NCI-H2196 treated with DMSO at 0.1 percent for 48 hours (cell line): ENCODE measurements at regions not wholly inside any gene's neighbourhood (a gene's known extent, or its start where the extent isn't known, plus 50 kb on each side); places are given as distances from the start of the nearest gene placed in this dataset.
"Not testable (repeated sequence)": the region's sequence is repeated elsewhere in the genome, so short reads cannot be mapped to it uniquely, and the experiment has no call there.

Experiments used
- DNase-seq: peaks from one replicate; lab custom pipeline; 2025; ENCODE audit not compliant: unreplicated experiment; lab: John Stamatoyannopoulos, UW

DNA sequence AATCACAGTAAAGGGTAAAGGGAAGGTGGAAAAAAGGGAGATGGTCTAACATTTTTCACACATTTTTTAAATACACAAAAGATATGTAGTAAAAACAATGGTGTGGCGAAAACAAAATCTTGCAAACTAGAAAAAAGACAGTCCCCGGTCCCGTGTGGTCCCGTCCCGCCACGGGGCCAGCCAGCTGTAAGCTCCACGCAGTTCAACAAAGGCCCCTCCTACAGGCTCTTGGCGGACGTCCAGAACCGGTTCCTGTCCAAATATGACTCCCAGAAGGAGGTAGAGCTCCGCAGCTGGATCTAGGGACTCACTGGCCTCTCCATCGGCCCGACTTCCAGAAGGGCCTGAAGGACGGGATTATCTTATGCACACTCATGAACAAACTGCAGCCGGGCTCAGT is 216.9 kb downstream of the POTED start:
- not testable (repeated sequence) for DNase-seq

DNA sequence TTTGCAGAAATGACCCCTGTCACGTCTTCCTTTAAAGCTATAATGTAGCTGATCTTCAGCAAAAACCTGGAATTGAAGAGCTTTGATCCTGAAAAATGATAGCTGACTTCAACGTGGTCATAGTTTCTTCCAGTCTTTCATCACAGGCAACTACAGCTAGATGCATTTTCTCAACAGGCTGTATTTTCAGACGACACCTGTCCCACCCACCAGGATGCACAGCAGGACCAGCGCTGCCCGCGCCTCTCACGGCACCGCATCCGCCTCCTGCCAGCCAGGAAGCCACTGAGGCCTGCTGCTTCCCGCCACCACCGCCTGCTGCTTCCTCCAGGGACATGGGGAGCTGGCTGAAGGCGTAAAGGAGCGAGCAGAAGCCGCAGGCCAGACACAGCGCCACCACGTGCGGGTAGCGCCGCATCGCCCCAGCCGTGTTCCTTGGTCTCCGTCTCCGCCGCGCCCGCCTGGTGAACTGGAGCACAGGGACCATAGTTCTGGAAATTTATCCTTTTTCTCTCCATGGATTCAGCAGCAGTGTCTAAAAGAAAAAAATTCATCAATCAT is 215.7 kb downstream of the POTED start:
- DNase-seq, result not testable (repeated sequence)

DNA sequence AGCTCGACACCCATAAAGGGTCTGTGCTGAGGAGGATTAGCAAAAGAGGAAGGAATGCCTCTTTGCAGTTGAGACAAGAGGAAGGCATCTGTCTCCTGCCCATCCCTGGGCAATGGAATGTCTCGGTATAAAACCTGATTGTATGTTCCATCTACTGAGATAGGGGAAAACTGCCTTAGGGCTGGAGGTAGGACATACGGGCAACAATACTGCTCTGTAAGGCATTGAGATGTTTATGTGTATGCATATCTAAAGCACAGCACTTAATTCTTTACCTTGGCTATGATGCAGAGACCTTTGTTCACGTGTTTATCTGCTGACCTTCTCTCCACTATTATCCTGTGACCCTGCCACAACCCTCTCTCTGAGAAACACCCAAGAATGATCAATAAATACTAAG is 210.7 kb downstream of the POTED start:
- not testable (repeated sequence) for DNase-seq

DNA sequence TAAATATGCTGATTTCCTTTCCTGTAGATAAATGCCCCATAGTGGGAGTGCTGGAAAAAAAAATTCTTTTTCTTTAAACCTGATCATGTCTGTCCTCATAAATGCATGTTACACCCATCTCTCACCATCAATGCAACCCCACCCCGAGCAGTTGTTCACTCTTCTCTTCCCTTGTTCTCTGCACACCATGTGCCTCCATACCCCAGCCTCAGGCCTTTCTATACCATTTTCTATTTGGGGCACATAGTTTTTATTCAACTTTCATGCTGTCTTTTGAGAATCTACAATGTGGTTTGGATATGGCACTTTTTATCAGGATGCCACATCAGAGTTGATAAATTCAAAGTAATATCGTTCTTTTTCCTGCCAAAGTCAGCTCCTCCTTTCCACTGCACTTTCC is 202.6 kb downstream of the POTED start:
- DNase-seq, result not testable (repeated sequence)

DNA sequence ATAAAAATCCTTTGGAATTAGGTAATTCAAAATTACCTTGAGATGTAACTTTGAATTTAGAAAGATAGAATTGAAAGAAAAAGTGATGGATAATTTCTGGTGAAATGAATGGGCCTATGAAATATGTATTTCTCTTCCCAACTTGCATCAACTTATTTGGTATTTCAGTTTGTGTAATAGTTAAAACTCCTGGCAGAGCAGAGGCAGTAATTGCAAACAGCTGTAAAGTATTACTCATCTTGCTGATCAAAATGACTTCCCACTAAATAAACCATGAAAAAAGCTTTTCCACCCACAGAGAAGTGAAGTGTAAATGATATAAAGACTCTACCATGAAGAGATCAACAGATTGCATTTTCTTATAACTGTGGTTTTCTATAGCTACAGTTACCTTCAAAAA is 201.0 kb downstream of the POTED start:
- DNase-seq, result not testable (repeated sequence)

DNA sequence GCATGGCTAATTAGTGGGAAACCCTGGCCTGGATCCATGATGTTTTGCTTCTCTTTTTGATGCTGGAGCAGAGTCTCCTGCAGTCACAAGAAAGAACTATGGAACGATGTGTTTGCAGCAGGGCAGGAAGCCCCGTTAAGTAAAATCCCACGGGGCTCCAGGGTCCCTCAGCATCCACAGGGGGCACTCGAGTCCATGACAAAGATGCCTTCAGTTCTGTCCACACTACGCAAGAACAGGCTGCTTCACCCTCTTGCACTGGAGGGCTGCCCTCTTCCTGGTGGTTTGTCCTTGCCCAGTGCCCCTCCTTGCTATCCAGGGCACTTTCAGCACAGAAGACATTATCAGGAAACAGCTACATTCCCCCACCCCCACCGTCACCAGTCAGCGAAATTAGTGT is 196.9 kb downstream of the POTED start:
- DNase-seq, result not testable (repeated sequence)

DNA sequence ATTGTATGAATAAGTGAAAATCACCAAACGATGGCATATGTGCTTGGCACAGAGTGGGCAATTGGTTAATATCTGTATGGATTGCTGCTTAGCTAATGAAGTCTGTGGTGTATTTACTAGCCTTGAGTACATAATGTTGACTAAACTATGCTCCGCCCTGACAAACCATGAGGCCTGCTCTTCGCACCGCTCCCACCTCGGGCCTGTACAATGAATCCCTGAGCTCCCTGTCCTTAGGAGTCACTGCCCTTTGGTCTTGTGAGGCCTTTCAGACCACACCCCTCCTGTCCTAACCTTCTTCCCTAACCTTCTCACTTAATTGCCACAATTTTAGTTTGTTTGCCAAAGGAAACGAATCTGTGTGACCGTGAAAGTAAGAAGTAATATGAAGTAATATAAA is 193.2 kb downstream of the POTED start:
- not testable (repeated sequence) for DNase-seq
